Fibroblast of skin of left biceps (primary cell): ENCODE measurements at regions not wholly inside any gene's neighbourhood (a gene's known extent, or its start where the extent isn't known, plus 50 kb on each side); places are given as distances from the start of the nearest gene placed in this dataset.

ENCODE experiments used
- DNase-seq, 2 experiments: peaks; one replicate each; pipeline ENCODE4 v3.0.0-alpha.2; 2013; ENCODE audit warnings: low read depth in 2 of 2

DNA sequence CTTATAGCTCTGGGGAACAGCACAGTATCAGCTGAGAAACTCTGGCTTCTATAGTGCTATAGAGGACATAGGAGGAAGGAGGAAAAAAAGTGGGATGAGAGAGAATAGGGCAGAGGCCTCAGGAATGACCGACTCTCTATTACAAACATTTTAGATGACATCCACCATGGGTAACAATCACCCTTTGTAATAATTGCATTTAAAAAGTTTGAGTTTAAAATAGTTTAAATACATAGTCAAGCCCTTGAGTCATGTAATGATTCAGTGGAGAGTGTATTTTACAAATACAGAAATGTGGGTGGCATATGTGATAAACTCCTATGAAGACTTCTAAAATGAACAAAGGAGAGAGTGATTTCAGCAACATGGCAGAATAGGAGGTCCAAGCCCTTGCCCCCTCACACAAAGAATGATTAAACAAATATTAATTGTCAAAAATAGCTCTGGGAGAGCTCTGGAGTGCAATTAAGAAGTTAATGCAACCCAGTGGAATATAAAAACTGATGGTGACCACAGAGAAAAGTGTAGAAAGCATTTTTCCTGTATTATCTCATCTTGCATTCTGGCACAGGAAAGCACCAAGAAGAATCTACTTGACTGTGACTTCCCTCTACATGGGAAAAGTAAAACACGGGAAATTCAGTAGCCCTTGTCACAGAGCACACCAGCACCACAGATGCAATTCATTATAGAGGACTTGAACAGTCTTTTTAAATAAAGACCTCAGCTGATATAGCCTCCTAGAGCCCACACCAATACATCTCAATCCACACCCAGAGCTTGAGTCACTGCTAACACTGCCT is 569.0 kb upstream of the SORCS1 start:
- DNase-seq: no peak

DNA sequence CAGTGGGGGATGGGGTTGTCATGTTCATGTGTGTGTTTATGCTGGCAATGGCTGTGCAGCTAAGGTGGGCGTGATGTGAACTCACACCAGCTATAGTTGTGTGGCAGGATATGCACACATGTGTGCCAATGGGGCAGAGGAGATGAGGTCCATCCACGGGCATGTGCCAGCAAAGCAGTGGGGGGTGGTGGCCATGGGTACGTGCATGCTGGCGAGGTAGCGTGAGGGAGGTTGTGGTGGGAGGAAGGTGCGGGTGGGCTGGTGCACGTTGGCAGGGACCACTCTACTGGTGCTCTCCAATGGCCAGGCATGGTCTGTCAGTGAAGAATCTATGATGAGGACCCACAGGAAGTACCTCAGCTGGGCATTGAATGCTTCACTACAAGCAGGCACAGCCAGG is 567.5 kb upstream of the SORCS1 start:
- no peak for DNase-seq

DNA sequence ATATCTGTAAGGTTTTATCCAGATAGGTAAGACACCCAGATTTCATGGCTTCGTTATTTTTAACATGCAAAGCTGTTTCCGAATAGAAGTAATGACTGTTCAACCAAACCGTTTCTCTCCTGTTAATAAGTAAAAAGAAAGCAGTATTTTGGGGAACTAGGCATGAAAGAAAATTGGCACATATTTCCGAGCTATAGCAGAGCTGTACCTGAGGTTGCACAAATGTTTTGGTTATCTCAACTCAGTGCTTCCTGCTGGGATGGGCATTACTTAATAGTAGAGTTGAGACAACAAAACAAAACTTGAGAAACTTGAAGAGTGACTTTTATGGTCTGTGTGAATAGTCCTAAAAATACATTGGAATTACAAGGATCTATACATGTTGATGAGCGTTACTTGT is 564.3 kb upstream of the SORCS1 start:
- DNase-seq: no peak

DNA sequence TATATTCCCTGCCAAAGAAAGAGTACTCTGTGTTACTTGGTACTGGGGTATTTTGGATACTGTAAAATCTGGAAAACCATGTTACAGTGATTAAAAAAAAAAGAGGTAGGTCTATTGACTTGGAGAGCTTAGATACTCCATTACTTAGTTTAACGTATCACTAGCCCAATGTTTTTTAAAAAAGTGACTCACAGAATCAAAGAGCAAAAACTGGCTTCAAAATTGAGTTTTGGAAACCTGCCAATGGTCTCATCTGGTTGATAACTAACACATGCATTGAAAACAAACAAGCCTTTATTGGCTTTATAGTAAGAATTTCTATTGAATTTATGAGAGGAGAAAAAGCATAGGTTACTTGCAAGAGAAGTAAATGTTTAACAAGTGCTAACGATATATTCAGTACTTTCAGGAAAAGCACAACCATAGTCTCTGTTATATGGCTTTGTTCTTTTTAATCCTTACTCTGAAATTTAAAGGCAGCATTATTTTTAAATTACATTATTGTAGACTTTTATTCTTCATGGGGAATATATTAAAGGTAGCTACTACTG is 563.3 kb upstream of the SORCS1 start:
- DNase-seq: no peak

DNA sequence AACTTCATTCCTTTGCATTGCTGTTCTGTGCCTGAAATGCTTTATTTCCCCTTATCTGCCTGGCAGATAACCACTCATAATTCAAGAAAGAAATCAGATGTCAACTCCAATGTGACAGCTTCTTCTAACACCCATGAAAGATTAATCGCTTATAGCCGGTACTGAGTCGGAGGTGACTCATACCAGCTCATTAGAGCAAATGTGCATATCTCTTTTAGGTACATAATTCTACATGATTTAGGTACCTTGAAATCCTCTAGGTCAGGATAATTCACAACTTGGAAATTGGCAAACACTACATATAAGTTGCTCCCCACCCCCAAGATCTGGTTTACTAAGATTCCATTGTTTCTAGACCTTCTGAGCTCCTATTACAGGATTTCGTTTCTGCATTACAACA is 554.4 kb upstream of the SORCS1 start:
- no peak for DNase-seq

DNA sequence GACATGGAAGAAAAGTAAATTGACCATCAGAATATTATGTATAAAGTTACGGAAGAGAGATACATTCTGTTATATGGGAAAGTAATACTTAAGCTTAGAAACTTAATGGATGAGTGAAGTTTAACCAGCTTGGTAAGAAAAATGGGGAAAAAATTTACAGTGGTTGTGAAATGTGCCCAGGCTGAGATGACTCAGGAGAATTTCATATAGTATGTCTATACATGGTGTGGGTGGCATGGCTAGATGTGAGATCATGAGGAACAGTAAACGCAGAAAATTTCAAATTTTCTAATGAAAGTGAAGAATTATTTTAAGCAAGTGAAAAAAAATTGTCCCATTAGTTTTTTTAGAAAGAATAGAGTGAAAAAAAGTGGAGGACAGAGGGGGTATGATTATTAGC is 552.5 kb upstream of the SORCS1 start:
- DNase-seq: no peak

DNA sequence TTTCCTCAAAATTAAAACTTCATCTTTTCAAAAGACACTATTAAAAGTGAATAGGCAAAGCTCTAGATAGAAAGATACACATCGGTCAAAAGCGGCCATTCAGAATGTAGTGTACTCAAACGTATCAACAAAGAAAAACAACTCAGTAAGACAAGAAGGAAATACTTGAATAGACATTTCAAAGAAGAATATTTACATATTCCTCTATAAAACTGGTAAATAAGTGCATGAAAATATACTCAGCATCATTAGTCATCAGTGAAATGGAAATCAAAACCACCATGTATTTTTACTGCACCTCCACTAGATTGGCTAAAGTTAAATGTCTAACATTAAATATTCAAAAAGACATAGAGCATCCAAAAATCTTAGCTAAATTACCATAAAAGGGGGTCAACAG is 551.1 kb upstream of the SORCS1 start:
- DNase-seq: no peak

DNA sequence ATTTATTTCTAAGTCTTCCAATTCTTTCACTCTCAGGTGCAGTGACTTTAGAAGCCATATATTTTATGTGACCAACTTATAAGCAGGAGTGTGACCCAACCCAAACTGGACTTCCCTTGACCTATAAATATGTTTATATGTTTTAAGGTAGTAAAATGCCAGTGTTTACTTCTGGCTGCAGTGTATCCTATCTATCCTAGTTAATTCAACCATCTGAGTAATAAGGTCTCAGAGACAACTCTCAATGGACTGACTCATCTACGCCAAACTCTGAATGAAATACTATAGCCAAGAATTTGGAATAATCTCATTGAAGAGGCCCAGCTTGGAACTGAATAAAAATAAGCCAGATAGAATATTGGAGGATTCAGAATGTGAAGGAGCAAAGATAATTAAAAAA is 544.5 kb upstream of the SORCS1 start:
- no peak for DNase-seq

DNA sequence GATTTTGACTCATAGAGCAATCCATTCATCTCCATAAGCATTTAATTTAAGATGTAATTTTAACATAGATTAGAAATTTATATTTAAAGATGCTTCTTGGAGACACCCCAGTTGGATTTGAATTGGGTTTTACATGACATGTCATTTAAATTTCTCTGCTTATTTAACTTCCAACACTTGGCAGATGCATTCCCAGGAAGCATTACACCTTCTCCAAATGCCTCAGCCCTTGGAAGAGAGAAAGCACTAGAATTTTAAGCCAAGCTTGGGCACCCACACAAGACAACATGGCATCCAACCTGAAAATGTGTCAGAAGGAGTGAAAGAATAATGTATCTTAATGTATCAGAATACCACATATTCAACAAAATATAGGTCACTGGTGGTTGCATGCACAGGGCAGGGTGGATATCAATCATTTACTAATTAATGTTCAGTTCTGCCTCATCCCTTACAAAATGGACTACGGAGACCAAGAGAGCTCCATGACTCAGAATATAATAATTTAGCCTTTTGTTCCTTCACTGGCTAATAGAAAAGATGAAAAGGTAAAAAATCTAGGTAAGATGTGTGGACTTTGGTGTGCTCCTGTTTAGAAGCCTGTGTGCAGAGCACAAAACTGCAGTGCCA is 541.7 kb upstream of the SORCS1 start:
- no peak for DNase-seq

DNA sequence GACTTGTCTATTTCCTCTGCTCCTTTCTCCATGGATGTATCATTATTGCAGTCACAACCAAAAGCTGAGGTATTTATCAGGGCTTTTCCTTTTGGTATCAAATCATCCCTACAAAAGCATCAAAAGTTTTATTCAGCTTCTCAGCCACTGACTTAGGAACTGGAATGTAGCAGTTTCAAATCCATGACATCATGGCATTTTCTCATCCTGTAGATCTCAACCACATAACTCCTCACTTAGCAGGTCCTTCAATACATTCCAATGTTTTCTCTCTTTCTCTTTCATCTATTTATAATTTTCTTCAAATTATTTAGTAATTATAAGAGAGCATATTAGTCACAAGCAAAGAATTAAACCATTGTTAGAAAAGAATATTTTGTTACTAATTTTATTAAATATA is 537.4 kb upstream of the SORCS1 start:
- DNase-seq: no peak

DNA sequence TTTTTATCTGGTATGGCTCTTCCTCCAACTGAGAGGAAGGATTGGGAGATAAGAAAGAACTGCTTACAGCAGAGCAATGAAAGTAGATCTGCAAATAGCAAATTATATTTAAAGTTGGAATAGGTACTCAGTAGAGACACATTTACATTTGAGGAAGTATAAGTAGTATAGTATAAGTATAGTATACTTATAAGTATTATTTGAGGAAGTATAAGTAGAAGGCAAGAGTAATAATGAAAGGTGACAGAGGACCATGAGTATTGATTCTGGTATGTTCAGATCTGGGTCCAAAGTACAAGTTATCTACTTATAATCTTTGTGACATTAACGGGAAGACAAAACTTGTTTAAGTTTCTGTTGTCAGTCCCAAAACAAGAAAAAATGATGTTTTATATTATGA is 527.6 kb upstream of the SORCS1 start:
- DNase-seq: no peak

DNA sequence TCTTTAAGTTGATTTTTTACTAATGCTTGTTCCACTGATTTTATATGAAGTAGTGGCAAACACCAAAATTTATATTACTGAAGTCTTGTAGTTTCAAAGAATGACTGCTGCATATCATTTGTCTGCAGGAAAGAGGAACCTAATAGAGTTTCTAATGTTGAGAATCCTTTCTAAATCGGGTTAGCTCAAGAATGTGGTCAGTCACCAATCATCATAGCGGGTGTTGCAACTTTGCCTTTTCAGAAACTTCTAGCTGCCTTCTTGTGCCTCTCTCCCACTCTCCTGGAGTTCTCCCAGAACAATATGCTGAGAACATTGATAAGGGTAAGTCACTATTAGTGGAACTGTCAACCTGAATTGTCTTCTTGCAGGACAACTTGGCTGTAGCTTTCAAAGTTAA is 524.8 kb upstream of the SORCS1 start:
- no peak for DNase-seq

DNA sequence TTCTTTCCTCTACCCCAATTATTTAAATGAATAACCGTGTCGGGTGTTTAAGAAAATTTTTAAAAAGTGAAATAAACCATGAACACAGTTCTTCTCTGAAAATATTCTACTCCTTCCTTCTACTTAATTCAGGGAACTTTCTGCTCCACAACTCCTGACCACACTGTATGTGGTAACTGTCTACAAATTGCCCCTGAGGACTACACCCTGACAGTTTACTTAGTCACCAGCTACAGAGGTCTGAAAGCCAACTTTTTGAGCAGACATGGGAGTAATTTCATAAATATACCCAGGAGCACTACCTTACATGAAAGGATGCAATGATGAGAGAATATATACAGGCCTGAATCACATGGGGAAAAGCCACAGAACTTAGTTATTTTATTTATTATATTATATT is 523.2 kb upstream of the SORCS1 start:
- no peak for DNase-seq

DNA sequence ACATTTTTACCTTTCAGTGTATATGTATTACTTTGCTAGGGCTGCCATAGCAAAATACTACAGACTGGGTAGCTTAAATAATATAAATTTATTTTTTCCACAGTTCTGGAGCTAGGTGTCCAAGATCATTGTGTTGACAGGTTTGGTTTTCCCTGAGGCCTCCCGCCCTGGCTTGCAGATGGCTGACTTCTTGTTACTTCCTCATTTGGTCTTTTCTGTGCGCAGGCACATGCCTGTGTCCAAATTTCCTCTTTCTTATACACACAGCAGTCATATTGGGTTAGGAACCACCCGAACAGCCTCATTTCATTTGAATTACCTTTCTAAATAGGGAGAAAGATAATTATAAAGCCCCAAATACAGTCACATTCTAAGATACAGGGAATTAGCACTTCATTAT is 521.6 kb upstream of the SORCS1 start:
- DNase-seq: no peak

DNA sequence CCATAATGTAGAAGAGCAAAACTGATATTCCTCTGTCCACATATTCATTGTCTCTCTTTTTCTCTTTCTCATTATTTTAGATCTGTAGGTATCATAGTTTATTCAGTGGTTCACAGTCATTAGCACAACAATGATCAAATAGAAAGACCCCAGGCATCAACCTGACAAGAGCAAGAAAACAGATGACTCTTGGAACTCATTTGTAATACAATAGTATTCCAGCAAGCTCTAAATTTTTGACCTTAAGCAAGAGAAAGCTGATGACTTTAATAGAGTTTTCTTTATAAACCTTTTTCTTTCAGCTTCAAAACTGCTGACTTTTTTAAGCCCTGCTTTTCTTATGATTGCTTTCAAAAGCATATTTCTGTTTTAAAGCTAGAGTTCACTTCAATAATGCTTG is 507.5 kb upstream of the SORCS1 start:
- no peak for DNase-seq

DNA sequence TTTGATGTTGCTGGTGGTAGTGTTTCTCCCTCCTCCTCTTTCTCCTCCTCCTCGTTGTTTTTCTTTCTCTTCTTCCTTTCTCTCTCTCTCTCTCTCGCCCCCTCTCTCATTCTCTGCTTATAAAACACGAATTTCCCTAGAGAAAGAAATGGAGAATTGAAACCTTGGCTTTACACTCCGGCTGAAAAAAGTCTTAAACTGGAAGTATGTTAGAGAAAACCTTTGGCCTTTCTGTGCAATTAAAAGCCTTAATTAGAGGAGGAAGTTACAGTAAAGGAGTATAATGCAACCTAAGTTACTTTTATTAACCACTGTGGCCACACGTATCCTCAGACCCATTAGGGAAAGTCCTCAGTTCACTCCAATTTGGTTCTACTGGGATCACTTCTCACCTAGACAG is 501.7 kb upstream of the SORCS1 start:
- DNase-seq: no peak

DNA sequence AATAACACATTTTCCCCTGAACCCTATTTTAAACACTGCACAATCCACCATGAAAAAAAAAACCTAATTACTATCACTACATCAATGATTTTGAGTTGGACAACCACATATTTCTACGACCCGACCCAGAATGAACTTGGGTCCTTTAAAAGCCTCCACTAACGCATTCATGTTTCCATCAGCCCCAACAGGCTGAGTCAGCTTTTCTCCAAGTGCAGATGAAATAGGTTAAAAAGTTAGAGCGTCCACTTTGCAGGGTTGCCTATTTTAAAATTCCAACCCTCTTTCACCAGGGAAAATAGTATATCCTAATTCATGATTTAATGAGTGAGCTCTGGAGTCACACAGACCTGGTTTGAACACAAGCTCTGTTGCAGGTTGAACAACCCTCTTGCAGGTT is 501.0 kb upstream of the SORCS1 start:
- no peak for DNase-seq

DNA sequence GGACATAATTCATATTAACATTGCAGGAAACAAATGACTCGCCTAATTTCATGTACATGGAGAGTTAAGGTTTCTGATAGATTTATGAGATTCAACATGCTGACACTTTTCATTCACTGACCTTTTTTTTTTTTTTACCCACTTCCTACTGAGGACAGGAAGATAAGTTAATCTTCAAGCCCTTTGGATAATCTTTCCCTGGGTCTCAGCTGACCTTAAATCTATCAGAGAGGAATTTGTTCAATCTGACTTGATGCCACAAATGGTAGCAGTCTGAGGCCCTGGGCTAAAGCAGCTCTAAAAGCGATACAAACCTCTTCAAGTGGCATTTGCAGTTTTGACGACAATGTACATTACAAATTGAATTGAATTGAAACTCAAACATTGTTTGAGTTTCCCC is 493.3 kb upstream of the SORCS1 start:
- DNase-seq: no peak

DNA sequence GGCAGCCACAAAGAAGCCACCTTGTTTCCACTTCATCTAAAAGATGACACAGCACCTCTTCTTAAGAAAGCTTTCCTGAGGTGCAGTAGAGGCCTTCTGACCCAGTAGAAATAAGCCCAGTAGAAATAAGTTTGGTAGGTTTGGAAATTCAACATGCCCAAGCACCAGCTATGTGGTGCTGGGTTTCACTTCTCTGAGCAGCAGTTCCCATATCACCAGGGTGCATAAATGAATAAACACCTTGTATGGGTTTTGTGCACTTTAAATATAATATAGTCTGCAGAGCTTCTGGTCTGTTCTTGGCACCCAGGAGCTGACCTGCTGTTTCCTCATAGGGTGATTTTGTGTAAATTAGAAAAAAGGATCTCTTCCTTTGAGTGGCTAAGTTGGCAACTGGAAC is 492.4 kb upstream of the SORCS1 start:
- no peak for DNase-seq

DNA sequence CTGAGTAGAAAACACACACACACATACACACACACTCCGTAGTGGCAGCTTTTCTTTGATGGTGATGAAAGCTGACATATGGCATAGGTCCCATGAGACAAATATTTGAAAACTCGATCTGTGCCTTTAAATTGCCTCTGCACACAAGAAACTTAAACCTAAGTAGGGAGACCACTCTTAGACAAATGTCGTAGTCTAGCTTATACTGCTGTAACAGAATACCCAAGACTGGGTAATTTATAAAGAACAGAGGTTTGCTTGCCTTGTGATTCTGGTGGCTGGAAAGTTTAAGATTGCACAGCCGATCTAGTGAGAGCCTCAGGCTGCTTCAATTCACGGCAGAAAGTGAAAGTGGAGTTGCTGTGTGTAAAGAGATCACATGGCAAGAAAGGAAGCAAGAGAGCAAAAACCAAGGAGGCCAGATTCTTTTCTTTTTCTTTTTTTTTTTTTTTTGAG is 489.4 kb upstream of the SORCS1 start:
- DNase-seq: peak; percentile 4 to 8

DNA sequence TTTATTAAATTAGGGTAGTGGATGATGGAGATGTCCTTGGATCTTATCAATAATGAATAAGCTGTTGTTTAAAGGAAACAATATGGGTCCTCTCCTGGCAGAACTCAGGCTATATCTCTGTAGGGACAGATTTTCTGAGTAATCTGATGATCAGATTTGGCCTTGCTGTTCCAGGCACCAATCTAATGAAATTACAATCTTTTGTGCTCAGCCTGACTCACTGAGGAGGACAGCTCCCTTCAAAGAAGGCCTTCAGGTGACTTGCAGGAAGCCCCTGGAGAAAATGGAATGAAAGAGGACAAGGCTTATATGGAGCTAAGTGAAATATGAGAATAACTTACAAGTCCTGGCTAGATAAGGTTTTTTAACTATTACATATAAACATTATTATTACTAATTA is 486.4 kb upstream of the SORCS1 start:
- no peak for DNase-seq

DNA sequence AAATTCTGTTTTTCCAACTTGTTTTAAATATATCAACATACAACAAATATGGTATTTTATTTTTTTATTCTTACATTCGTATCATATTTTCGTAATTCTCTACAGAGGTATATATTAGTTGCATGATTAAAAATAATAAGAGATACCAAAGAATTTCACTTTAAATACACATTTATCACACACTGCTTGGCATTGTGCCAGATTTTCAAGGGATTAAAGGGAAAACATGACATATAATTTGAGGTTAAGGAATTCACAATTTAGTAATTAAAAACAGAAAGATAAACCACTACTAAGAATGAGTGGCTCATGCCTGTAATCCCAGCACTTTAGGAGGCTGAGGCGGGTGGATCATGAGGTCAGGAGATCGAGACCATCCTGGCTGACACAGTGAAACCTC is 484.7 kb upstream of the SORCS1 start:
- no peak for DNase-seq

DNA sequence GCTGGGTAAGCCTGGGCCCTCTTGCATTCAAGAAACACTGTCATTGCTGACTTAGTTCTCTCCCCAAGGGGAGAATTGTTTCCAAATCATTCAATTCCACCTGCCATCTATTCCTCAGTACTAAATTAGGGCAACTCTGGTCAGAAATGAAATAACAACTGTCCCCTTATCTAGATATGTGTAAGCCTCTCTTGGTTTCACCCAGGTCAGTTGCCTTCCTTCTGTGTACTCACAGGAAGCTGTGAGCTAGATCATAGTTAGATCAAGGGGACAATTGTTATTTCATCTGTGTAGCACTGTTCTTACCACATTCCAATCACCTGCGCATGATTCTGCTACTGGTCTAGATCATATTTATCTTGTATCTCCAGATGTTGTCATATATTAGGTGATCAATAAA is 483.0 kb upstream of the SORCS1 start:
- no peak for DNase-seq
